CD4-positive, alpha-beta T cell treated with Interleukin-2 at 100 ng/mL for 4 hours (primary cell): ENCODE measurements at regions not wholly inside any gene's neighbourhood (a gene's known extent, or its start where the extent isn't known, plus 50 kb on each side); places are given as distances from the start of the nearest gene placed in this dataset.
"Not testable (repeated sequence)": the region's sequence is repeated elsewhere in the genome, so short reads cannot be mapped to it uniquely, and the experiment has no call there.

Experiments
- DNase-seq: peaks from one replicate; pipeline ENCODE4 v3.0.0-alpha.2; 2020; ENCODE audit warnings: low spot score

DNA sequence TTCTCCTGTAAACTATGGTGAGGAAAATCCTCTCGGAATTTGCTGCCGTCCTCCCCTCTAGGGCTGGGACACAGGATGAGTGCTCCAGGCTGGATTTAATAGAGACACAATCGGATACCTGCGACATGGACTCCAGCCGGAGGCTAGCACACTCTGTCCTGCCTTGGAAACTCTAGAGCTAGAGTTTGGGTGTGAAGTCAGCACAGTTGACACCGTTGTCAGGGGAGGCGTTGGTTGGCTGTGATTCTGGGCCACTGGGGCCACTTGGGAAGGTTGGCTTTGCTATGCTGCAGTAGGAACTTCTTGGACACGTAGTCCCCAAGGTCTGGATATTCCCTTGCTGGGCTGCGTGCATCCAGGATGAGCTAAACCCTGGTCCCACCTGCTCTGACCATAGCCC, 169.4 kb downstream of the NRN1 start:
- no peak for DNase-seq

DNA sequence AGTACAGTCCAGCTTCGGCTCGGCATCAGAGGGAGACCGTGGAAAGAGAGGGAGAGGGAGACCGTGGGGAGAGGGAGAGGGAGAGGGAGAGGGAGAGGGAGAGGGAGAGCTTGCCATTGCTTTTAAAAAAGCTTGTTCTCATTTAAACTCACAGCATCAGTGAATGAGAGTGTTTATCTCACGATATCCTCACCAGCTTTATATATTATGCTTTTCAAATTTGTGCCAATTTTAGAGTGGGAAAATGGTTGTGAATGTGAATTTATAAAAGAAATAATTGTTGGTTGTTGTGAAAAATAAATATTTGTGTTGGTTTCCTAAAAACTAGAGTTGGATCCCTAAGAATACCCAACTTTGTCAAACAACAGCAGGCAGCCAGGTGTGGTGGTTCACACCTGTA, 170.1 kb downstream of the NRN1 start:
- DNase-seq, result not testable (repeated sequence)

DNA sequence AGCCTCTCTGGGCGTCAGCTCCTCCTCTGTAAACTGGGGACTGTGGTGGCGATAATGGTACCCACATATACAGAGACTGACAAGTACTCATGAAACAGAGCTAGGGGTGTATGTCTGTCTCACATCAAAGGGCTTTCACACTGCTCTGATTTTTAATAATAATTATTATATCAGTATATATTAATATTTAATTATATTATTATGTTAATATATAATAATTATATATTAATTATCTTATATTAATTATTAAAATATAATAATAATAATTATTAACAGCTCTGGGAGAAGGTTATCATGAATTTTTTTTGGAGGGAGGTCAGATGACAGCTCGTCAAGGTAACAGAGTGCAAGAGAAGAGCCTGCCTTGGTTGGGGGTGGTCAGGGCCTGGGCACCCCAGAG, 173.6 kb downstream of the NRN1 start:
- DNase-seq, result no peak

DNA sequence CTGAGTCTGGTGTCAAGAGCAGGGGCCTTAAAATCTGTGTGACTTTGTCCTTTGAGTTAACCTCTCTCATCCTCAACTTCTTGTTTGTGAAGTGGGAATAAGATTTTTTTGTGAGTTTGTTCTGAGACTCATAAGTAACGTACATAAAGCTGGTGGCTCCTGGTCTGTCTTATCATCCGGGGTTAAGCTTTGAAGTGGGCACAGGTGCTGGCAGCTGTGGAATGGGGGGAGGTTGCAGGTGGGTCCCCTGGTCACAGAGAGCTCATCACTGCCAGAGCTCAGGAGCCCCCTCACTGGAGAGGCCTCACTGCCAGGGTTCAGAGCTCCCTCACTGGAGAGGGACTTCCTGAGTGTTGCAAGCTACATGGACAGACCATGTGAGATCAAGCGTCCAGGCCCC, 174.1 kb downstream of the NRN1 start:
- no peak for DNase-seq

DNA sequence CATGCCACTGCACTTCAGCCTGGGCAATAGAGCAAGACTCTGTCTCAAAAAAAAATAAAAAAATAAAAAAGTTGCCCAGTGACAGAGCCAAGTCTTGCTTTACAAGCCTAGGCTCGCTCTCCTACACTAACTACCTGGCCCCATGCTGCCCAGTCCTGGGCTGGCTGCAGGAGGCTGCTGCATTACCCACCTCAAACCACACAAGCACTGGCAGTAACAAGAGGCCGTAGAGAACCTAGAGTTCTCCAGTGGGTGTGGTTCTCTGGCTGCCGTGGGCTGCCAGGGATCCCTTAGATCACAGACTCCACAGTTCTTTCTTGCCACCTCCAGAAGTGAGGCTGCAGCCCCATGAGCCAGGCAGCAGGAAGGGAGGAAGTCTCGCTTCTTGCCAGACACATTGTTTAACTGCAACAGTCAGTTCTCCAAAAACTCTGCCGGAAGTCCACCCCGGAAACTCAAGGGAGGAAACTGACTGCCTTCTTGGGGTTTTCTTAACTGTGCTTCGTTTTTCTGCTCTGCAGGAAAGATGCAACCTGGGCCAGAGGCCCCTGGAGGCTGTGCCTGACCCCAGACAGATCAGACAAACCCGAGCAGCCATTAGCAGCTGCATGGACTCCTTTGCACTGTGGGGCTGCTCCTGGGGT, 175.4 kb downstream of the NRN1 start:
- DNase-seq, result peak; percentile 52

DNA sequence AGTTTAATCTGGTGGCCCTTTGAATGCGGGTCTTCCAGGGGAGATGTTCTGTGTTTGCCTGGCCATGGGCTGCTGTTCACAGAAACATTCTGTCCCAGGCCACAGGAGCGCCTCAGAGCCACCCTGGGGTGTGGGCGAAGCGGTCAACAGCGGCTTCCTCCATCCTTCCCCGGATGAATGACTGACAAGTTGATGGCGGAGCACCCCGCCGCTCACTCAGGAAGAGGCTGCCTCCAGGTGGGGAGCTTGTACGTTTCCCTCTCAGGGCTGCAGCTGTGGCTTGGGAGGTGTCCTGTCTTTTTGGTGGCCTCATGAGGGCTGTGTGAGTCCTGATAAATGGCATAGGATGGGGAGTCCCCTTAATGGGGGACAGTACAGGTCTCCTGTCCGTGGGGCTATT, 178.4 kb downstream of the NRN1 start:
- no peak for DNase-seq

DNA sequence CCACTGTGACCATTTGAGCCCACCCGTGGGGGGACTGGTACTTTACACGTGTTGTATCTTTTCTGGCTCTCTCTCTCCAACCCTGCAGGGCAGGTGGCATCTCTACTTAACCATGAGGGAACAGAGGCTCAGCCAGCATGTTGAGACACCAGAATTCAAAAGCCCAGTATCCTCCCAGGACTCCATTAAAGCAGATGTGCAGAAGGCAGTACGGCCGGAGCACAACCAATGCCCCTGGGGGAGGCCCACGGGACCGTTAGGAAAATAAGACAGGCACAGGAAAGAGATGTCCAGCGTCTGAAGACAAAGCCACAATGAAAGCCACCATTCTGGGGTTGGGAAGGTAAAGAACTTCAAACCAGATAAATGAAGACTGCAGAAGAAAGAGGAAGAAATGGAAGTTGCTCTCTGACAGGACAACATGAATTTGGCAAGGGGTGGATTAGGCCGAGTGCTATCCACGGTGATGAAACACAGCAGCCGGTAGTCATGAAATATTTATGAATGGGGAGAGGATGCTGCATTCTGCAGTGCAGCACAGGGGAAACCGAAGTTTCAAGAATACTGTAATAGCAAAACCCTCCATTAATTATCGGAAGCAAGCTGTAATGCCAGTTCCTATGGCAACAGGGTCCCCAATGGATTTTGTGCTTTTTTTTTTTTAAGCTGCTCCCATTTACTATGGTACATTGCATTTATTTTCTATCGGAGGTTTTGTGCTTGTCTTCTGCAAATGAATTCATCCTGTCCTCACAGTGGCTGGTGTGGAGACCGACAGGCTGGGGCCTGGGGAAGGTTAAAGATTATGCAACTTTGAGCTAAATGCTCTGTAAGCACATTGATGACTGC, 179.4 kb downstream of the NRN1 start:
- no peak for DNase-seq

DNA sequence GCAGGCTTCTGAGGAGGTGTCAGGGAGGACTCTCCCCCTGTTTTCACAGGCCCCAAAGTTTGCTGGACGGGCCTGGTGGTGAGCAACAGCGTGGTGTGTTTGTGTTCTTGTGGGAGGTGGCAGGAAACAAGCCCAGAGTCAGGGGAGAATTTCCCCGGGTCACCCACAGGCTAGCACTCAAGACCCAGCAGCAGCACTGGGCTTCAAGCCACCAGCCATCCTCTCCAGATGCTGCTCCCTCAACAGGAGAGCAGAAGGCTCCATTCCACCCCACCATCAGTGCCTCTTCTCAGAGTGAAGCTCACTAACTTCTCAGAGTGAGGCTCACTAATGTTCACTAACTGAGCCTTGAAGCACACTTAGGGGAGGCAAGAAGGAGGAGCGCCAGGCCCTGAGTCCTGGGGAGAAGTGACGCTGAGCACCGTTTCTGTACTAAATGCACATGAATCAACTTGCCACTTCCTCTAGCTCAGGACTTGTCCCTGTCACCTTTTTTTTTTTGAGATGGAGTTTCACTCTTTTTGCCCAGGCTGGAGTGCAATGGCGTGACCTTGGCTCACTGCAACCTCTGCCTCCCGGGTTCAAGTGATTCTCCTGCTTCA, 182.2 kb downstream of the NRN1 start:
- not testable (repeated sequence) for DNase-seq
